Body of pancreas (tissue), 4 donors: ENCODE measurements at regions not wholly inside any gene's neighbourhood (a gene's known extent, or its start where the extent isn't known, plus 50 kb on each side); places are given as distances from the start of the nearest gene placed in this dataset.

ENCODE experiments used
- POLR2A ChIP-seq, 3 donors: fragments of 450-650 bp; IDR thresholded peaks; one replicate each; pipeline ENCODE4 v1.6.1; 2016; ENCODE audit warnings: antibody characterized with exemption in 3 of 3, mild to moderate bottlenecking in 2 of 3
- TF ChIP-seq, protein P1 (sequence below), 7 experiments: fragments of 450-650 bp in 4 of 7; fragments of 200-600 bp in 3 of 7; sonication (generic) in 3 of 7; IDR thresholded peaks; one replicate each; pipeline ENCODE4 v1.5.1; 2016 to 2019; ENCODE audit warnings: antibody characterized with exemption in 7 of 7

DNA sequence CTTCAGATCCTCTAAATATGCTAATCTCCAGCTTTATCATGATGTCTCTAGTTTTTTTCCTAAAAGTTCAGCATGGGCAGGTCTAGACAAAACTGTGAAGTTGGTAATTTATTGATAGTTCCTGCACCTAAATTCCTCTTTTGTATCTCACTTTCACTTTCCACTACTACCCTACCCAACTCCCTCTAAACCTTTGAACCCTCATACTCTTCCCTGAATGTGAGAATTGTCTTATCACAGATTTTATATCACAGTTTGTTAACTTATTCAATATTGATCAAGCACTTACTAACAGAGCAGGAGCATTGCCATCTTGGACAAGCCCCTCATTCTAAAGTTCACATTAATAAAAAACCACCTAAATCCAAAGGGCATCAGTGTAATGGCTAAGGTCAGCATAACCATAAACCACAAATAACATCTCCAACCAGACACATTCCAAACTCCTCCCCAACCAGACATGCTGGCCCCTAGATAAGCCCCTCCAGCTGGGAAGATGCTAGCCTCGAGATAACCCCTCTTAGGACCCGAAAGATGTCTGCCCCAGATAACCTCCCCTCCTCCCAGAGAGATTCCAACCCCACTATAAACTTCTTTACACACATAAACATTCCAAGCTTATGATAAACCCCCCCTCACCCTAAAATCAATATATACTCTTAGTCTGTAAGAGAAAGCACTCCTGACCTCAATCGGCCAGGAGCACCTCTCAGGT lies 78.7 kb downstream of the FSCB start:
- TF ChIP-seq, protein P1, sequence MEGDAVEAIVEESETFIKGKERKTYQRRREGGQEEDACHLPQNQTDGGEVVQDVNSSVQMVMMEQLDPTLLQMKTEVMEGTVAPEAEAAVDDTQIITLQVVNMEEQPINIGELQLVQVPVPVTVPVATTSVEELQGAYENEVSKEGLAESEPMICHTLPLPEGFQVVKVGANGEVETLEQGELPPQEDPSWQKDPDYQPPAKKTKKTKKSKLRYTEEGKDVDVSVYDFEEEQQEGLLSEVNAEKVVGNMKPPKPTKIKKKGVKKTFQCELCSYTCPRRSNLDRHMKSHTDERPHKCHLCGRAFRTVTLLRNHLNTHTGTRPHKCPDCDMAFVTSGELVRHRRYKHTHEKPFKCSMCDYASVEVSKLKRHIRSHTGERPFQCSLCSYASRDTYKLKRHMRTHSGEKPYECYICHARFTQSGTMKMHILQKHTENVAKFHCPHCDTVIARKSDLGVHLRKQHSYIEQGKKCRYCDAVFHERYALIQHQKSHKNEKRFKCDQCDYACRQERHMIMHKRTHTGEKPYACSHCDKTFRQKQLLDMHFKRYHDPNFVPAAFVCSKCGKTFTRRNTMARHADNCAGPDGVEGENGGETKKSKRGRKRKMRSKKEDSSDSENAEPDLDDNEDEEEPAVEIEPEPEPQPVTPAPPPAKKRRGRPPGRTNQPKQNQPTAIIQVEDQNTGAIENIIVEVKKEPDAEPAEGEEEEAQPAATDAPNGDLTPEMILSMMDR (IDR thresholded peaks at IDR 0.05), result no peak
- TF ChIP-seq POLR2A (IDR thresholded peaks at IDR 0.05), result no peak
